Keratinocyte (primary cell): ENCODE measurements at regions not wholly inside any gene's neighbourhood (a gene's known extent, or its start where the extent isn't known, plus 50 kb on each side); places are given as distances from the start of the nearest gene placed in this dataset.
A peak's percentile ranks its signal among the peaks of the same experiment; 100 is the strongest.

Experiments
- DNase-seq: peaks from one replicate; pipeline ENCODE4 v3.0.0-alpha.2; 2011; ENCODE audit warnings: low read depth, missing footprints, low spot score
- FAIRE-seq: peaks from 2 replicates; lab custom pipeline; 2011; peaks lifted over from hg19 to GRCh38; lab: Jason Lieb, UNC
- H2AFZ ChIP-seq: 2 replicates; pipeline ENCODE4 v1.6.0; 2012; ENCODE audit warnings: low read length, control low read depth, inconsistent platforms; ENCODE audit not compliant: control insufficient read depth
- H3K27ac ChIP-seq: 2 replicates; pipeline ENCODE4 v1.5.1; 2011; ENCODE audit warnings: low read length; ENCODE audit not compliant: control insufficient read depth, insufficient read depth
- H3K27me3 ChIP-seq: 3 replicates; pipeline ENCODE4 v1.6.0; 2011; ENCODE audit warnings: low read length; ENCODE audit not compliant: control insufficient read depth, insufficient read depth; ENCODE audit errors: extremely low read depth
- H3K36me3 ChIP-seq, 2 experiments: 2 replicates in 1 of 2; 3 replicates in 1 of 2; pipeline ENCODE4 v1.5.1; 2011; ENCODE audit warnings: low read length in 2 of 2, mild to moderate bottlenecking in 1 of 2; ENCODE audit not compliant: control insufficient read depth in 2 of 2, insufficient read depth in 2 of 2; ENCODE audit errors: extremely low read depth in 1 of 2
- H3K4me1 ChIP-seq: 3 replicates; pipeline ENCODE4 v1.5.1; 2011; ENCODE audit warnings: low read length; ENCODE audit not compliant: control insufficient read depth, insufficient read depth; ENCODE audit errors: extremely low read depth
- H3K4me2 ChIP-seq: 3 replicates; pipeline ENCODE4 v1.6.0; 2011; ENCODE audit warnings: low read depth, low read length; ENCODE audit not compliant: control insufficient read depth, insufficient read depth; ENCODE audit errors: extremely low read depth
- H3K4me3 ChIP-seq, 3 experiments: fragments of 200-600 bp in 1 of 3; sonication (generic) in 1 of 3; 2 replicates in 2 of 3; 3 replicates in 1 of 3; pipeline ENCODE4 v1.5.1; 2011 to 2016; ENCODE audit warnings: low read length in 3 of 3, mild to moderate bottlenecking in 3 of 3, control low read depth in 2 of 3, inconsistent platforms in 1 of 3, low read depth in 1 of 3, mixed read lengths in 1 of 3, mixed run types in 1 of 3, moderate library complexity in 1 of 3; ENCODE audit not compliant: control insufficient read depth in 2 of 3, insufficient read depth in 2 of 3; ENCODE audit errors: extremely low read depth in 1 of 3
- H3K79me2 ChIP-seq: 2 replicates; pipeline ENCODE4 v1.6.0; 2012; ENCODE audit warnings: low read length; ENCODE audit not compliant: control insufficient read depth, insufficient read depth
- H3K9ac ChIP-seq: 3 replicates; pipeline ENCODE4 v1.6.0; 2011; ENCODE audit warnings: low read length; ENCODE audit not compliant: control insufficient read depth, insufficient read depth; ENCODE audit errors: extremely low read depth
- H3K9me1 ChIP-seq: 3 replicates; pipeline ENCODE4 v1.6.0; 2011; ENCODE audit warnings: low read length; ENCODE audit not compliant: control insufficient read depth, insufficient read depth; ENCODE audit errors: extremely low read depth
- H3K9me3 ChIP-seq: 2 replicates; pipeline ENCODE4 v1.5.1; 2012; ENCODE audit warnings: low read depth, low read length; ENCODE audit not compliant: control insufficient read depth
- H4K20me1 ChIP-seq: 3 replicates; pipeline ENCODE4 v1.6.0; 2011; ENCODE audit warnings: low read length; ENCODE audit not compliant: control insufficient read depth, insufficient read depth; ENCODE audit errors: extremely low read depth
- EZH2 ChIP-seq: IDR thresholded peaks from one replicate; pipeline ENCODE4 v1.6.1; 2012; ENCODE audit warnings: inconsistent platforms, mild to moderate bottlenecking, low read length, moderate library complexity
- dilution Hi-C: fragments of 300-500 bp; cut with MboI; formaldehyde crosslinking; loops from one replicate; pipeline ENCODE4 v1.7.0; 2020; ENCODE audit warnings: low sequenced_read_pairs; ENCODE audit not compliant: extremely low pct_ligation_motif_present
- TF ChIP-seq, protein P1 (sequence below), 3 experiments: IDR thresholded peaks in 1 of 3; conservative IDR thresholded peaks in 1 of 3; optimal IDR thresholded peaks in 1 of 3; 2 replicates in 2 of 3; 3 replicates in 1 of 3; pipeline versions ENCODE3 to v1.5.1; 2011; ENCODE audit warnings: low read length in 3 of 3, mild to moderate bottlenecking in 3 of 3, moderate library complexity in 2 of 3, control low read depth in 1 of 3, inconsistent platforms in 1 of 3; ENCODE audit not compliant: insufficient read depth in 2 of 3; ENCODE audit errors: extremely low read depth in 1 of 3

DNA sequence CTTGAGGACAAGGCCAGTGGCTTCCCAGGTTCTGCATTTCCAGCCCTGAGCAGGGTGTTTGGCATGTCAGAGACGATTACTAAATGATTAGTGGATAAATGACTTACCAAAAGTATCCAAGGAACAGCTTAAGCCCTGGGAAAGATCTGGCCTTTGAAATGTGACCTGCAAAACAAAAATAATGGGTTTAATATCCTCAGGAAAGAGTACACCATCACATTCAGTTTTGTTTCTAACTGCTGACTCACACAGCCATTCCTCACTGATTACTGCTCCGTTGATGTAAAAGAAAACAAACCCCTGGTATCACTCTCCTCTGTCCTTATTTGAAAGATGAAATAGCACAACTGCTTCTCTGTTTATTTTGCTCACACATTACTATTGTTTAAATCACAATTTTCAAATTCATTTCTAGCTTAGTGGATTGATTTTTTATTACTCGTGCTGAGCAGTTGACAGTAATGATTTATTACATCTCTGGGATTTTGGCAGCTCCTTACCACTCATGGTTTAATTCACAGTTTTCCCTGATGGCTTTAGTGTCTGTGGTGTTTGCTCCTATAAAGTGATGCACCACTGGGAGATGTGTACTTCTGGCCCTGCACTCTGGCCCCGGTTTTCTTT, 117.0 kb downstream of the CBLL2 start:
- peak; percentile 23 for FAIRE-seq
- H3K79me2 ChIP-seq: no peaks in the 10 kb centered on the region
- no peaks in the 10 kb centered on the region for H3K36me3 ChIP-seq
- dilution Hi-C loops: no loop called here
- no peak overlapping the region for H2AFZ ChIP-seq
- no peak for DNase-seq
- no peaks in the 10 kb centered on the region for H3K9me1 ChIP-seq
- H3K9me3 ChIP-seq: no peaks in the 10 kb centered on the region
- no peaks in the 10 kb centered on the region for H4K20me1 ChIP-seq
- no peak overlapping the region for H3K4me3 ChIP-seq
- H3K27me3 ChIP-seq: no peaks in the 10 kb centered on the region
- no peak overlapping the region for H3K27ac ChIP-seq
- peak overlapping the region; percentile 2 for H3K4me2 ChIP-seq
- TF ChIP-seq, protein P1, sequence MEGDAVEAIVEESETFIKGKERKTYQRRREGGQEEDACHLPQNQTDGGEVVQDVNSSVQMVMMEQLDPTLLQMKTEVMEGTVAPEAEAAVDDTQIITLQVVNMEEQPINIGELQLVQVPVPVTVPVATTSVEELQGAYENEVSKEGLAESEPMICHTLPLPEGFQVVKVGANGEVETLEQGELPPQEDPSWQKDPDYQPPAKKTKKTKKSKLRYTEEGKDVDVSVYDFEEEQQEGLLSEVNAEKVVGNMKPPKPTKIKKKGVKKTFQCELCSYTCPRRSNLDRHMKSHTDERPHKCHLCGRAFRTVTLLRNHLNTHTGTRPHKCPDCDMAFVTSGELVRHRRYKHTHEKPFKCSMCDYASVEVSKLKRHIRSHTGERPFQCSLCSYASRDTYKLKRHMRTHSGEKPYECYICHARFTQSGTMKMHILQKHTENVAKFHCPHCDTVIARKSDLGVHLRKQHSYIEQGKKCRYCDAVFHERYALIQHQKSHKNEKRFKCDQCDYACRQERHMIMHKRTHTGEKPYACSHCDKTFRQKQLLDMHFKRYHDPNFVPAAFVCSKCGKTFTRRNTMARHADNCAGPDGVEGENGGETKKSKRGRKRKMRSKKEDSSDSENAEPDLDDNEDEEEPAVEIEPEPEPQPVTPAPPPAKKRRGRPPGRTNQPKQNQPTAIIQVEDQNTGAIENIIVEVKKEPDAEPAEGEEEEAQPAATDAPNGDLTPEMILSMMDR (optimal IDR thresholded peaks at IDR 0.05 in 1 of 3, IDR thresholded peaks at IDR 0.05 in 1 of 3, conservative IDR thresholded peaks at IDR 0.05 in 1 of 3; ENCODE audit: extremely low read depth in 1 of 3, insufficient read depth in 2 of 3, low read length in 3 of 3): no peak
- no peak for TF ChIP-seq EZH2
- no peak overlapping the region for H3K9ac ChIP-seq
- peaks cover 6% of the 10 kb centered on the region for H3K4me1 ChIP-seq

DNA sequence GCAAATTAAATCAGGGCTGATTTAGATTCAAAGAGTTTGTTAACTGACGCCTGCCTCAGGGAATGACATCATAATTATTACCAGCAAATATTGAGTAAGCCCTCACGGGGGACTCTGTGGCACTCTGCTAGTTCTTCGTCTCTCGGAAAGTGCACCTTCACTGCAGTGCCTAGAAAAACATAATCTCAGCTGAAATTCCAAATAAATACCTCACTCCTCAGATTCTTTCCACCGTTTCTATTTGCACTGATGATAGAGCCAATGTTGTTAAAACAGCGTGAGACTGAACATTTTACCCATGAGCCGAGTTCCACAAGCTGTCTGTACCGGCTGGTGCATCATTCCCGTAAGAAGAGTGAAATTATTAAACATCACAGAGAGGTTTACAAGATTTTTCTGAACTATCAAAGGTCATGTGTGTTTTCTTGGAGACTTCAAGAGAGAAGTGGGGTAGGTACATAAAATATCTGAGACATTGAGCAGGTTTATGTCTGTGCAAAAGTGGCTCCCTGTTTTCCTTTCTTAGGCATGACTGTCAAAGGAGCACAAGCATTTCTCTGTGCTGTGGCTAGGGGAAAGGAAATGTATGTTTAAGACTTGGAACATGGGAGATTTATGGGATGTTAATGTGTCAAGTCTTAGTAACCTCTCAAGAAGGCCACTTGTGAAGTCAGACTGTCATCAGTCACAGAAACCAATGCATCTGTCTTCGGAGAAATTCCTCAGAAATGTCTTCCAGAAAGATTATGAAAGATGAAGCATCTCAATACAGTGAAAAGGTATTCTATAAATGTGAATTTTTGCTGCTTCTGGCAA, 119.6 kb downstream of the CBLL2 start:
- Histone ChIP-seq H3K27me3 (no peaks in the 10 kb centered on the region), H3K9me3 (no peaks in the 10 kb centered on the region), H3K27ac (no peak overlapping the region), H2AFZ (no peak overlapping the region), H3K9me1 (no peaks in the 10 kb centered on the region), H4K20me1 (no peaks in the 10 kb centered on the region), H3K9ac (no peak overlapping the region), H3K79me2 (no peaks in the 10 kb centered on the region), H3K36me3 (no peaks in the 10 kb centered on the region), H3K4me3 (no peak overlapping the region), H3K4me2 (no peak overlapping the region), H3K4me1 (peaks cover 6% of the 10 kb centered on the region)
- FAIRE-seq: no peak
- dilution Hi-C loops: no loop called here
- no peak for DNase-seq
- TF ChIP-seq, protein P1 (optimal IDR thresholded peaks at IDR 0.05 in 1 of 3, IDR thresholded peaks at IDR 0.05 in 1 of 3, conservative IDR thresholded peaks at IDR 0.05 in 1 of 3; ENCODE audit: extremely low read depth in 1 of 3, insufficient read depth in 2 of 3, low read length in 3 of 3): no peak
- TF ChIP-seq EZH2: no peak
